Thyroid gland (tissue), 4 donors: ENCODE measurements at regions not wholly inside any gene's neighbourhood (a gene's known extent, or its start where the extent isn't known, plus 50 kb on each side); places are given as distances from the start of the nearest gene placed in this dataset.
"Not testable (repeated sequence)": the region's sequence is repeated elsewhere in the genome, so short reads cannot be mapped to it uniquely, and the experiment has no call there.

Experiments used
- DNase-seq, 2 donors: peaks; one replicate each; pipeline ENCODE4 v3.0.0-alpha.2; 2019
- H3K27ac ChIP-seq, 3 donors: fragments of 200-600 bp; sonication (generic); 1 replicate in 2 of 3; 2 replicates in 1 of 3; pipeline ENCODE4 v1.5.1; 2016 to 2019; ENCODE audit warnings: mild to moderate bottlenecking in 1 of 3, moderate library complexity in 1 of 3
- H3K27me3 ChIP-seq: fragments of 200-600 bp; sonication (generic); one replicate; pipeline ENCODE4 v1.5.1; 2019
- H3K36me3 ChIP-seq, 2 donors: fragments of 200-600 bp; sonication (generic); one replicate each; pipeline ENCODE4 v1.5.1; 2016 to 2019
- H3K4me1 ChIP-seq, 2 donors: fragments of 200-600 bp; sonication (generic); one replicate each; pipeline ENCODE4 v1.5.1; 2017 to 2019
- H3K4me3 ChIP-seq, 3 donors: fragments of 200-600 bp; sonication (generic); replicated peaks in 1 of 3; 1 replicate in 2 of 3; 2 replicates in 1 of 3; pipeline ENCODE4 v1.5.1; 2016; ENCODE audit warnings: mild to moderate bottlenecking in 1 of 3
- H3K9me3 ChIP-seq: fragments of 200-600 bp; sonication (generic); one replicate; pipeline ENCODE4 v1.5.1; 2017
- WGBS, 2 donors: methylation state at CpG; one replicate each; pipeline ENCODE4 v1.1.5; 2017; 5-methylcytosine and 5-hydroxymethylcytosine counted together
- intact Hi-C: fragments of 100-400 bp; cut with DNase I; formaldehyde crosslinking; loops from one replicate; pipeline ENCODE4 v1.15.1; 2023

GRCh38 chr15:20066173-20066572 is 475.4 kb downstream of the GOLGA6L6 start:
- H3K4me1 ChIP-seq, H3K9me3 ChIP-seq, H3K4me3 ChIP-seq, DNase-seq, intact Hi-C loops, H3K27ac ChIP-seq, H3K27me3 ChIP-seq, H3K36me3 ChIP-seq: not testable (repeated sequence)
- 49 to 65% methylated on average over 3 to 4 of the region's 5 CpGs for WGBS, 2 donors

- DNase-seq, H3K4me1 ChIP-seq, H3K9me3 ChIP-seq, H3K27ac ChIP-seq, H3K27me3 ChIP-seq, H3K36me3 ChIP-seq, intact Hi-C loops, H3K4me3 ChIP-seq: not testable (repeated sequence)
- WGBS, 2 donors = 72 to 78% methylated on average over 1 to 6 of the region's 10 CpGs
Measured at GRCh38 chr15:20065508-20065907, 476.1 kb downstream of the GOLGA6L6 start.

GRCh38 chr15:20063167-20063566 is 478.4 kb downstream of the GOLGA6L6 start:
- H3K4me1 ChIP-seq, intact Hi-C loops, H3K4me3 ChIP-seq, H3K9me3 ChIP-seq, H3K36me3 ChIP-seq, H3K27me3 ChIP-seq, DNase-seq, H3K27ac ChIP-seq: not testable (repeated sequence)
- WGBS, 2 donors = 50 to 67% methylated on average over 7 of the region's 7 CpGs

- H3K27ac ChIP-seq, H3K9me3 ChIP-seq, H3K27me3 ChIP-seq, H3K4me3 ChIP-seq, intact Hi-C loops, H3K36me3 ChIP-seq, DNase-seq, H3K4me1 ChIP-seq: not testable (repeated sequence)
- 85 to 94% methylated on average over 5 to 11 of the region's 13 CpGs for WGBS, 2 donors
Measured at GRCh38 chr15:20060838-20061237, 480.8 kb downstream of the GOLGA6L6 start.

- H3K9me3 ChIP-seq, H3K27ac ChIP-seq, intact Hi-C loops, H3K4me1 ChIP-seq, H3K4me3 ChIP-seq, H3K27me3 ChIP-seq, H3K36me3 ChIP-seq, DNase-seq: not testable (repeated sequence)
- 55 to 56% methylated on average over 2 to 5 of the region's 5 CpGs for WGBS, 2 donors
Measured at GRCh38 chr15:20056871-20057270, 484.7 kb downstream of the GOLGA6L6 start.

GRCh38 chr15:20055921-20056320 is 485.7 kb downstream of the GOLGA6L6 start:
- intact Hi-C loops, H3K9me3 ChIP-seq, H3K36me3 ChIP-seq, H3K27me3 ChIP-seq, H3K4me3 ChIP-seq, H3K4me1 ChIP-seq, H3K27ac ChIP-seq, DNase-seq: not testable (repeated sequence)
- no CpG with 5 or more reads among the region's 5 CpGs for WGBS, 2 donors

- H3K4me1 ChIP-seq, H3K36me3 ChIP-seq, H3K9me3 ChIP-seq, DNase-seq, intact Hi-C loops, H3K27ac ChIP-seq, H3K4me3 ChIP-seq, H3K27me3 ChIP-seq: not testable (repeated sequence)
- 80 to 88% methylated on average over 8 to 14 of the region's 16 CpGs for WGBS, 2 donors
Measured at GRCh38 chr15:20048189-20048588, 493.4 kb downstream of the GOLGA6L6 start.

GRCh38 chr15:20045165-20045564 is 496.4 kb downstream of the GOLGA6L6 start:
- intact Hi-C loops = not testable (repeated sequence)
- no CpG with 5 or more reads among the region's 5 CpGs for WGBS, 2 donors

GRCh38 chr15:20040691-20041090 is 500.9 kb downstream of the GOLGA6L6 start:
- H3K36me3 ChIP-seq, intact Hi-C loops, H3K27ac ChIP-seq, DNase-seq, H3K4me1 ChIP-seq, H3K27me3 ChIP-seq, H3K9me3 ChIP-seq, H3K4me3 ChIP-seq: not testable (repeated sequence)
- WGBS, 2 donors = no CpG with 5 or more reads among the region's 1 CpG

More at GRCh38 chr15:20045165-20045564, 496.4 kb downstream of the GOLGA6L6 start:
- H3K9me3 ChIP-seq, DNase-seq, H3K27me3 ChIP-seq, H3K4me3 ChIP-seq, H3K4me1 ChIP-seq, H3K36me3 ChIP-seq, H3K27ac ChIP-seq: not testable (repeated sequence)

- H3K27ac ChIP-seq, DNase-seq, intact Hi-C loops, H3K4me3 ChIP-seq, H3K36me3 ChIP-seq, H3K4me1 ChIP-seq, H3K9me3 ChIP-seq, H3K27me3 ChIP-seq: not testable (repeated sequence)
- WGBS, 2 donors = no CpG with 5 or more reads among the region's 2 CpGs
Measured at GRCh38 chr15:20025040-20025439, 516.6 kb downstream of the GOLGA6L6 start.

GRCh38 chr15:20022349-20022748 is 519.3 kb downstream of the GOLGA6L6 start:
- whole genome bisulfite sequencing, 2 donors = 67 to 88% methylated on average over 1 of the region's 6 CpGs
- H3K27me3 ChIP-seq, H3K4me1 ChIP-seq, H3K27ac ChIP-seq, H3K36me3 ChIP-seq, H3K4me3 ChIP-seq, DNase-seq, intact Hi-C loops, H3K9me3 ChIP-seq: not testable (repeated sequence)

GRCh38 chr15:20021351-20021750 is 520.2 kb downstream of the GOLGA6L6 start:
- intact Hi-C loops, H3K27me3 ChIP-seq, H3K9me3 ChIP-seq, H3K27ac ChIP-seq, H3K36me3 ChIP-seq, H3K4me1 ChIP-seq, H3K4me3 ChIP-seq, DNase-seq: not testable (repeated sequence)
- WGBS, 2 donors = 80 to 100% methylated on average over 1 of the region's 7 CpGs

- H3K4me1 ChIP-seq, H3K36me3 ChIP-seq, H3K4me3 ChIP-seq, H3K27me3 ChIP-seq, H3K27ac ChIP-seq, DNase-seq, H3K9me3 ChIP-seq, intact Hi-C loops: not testable (repeated sequence)
- no CpG with 5 or more reads among the region's 5 CpGs for WGBS, 2 donors
Measured at GRCh38 chr15:20020588-20020987, 521.0 kb downstream of the GOLGA6L6 start.

- H3K4me1 ChIP-seq, H3K36me3 ChIP-seq, H3K27ac ChIP-seq, H3K9me3 ChIP-seq, H3K27me3 ChIP-seq, intact Hi-C loops, H3K4me3 ChIP-seq, DNase-seq: not testable (repeated sequence)
- WGBS, 2 donors = no CpG with 5 or more reads among the region's 6 CpGs
Measured at GRCh38 chr15:20019758-20020157, 521.8 kb downstream of the GOLGA6L6 start.
